WTC11 (cell line): ENCODE measurements at regions not wholly inside any gene's neighbourhood (a gene's known extent, or its start where the extent isn't known, plus 50 kb on each side); places are given as distances from the start of the nearest gene placed in this dataset.

Experiments used
- ELF4 ChIP-seq: sonication (generic); formaldehyde crosslinking; IDR thresholded peaks from 2 replicates; pipeline ENCODE4 v1.8.1; 2022; ENCODE audit warnings: low read depth, mild to moderate bottlenecking, moderate library complexity, missing genetic modification reagents
- ETV6 ChIP-seq: sonication (generic); formaldehyde crosslinking; IDR thresholded peaks from 2 replicates; pipeline ENCODE4 v1.8.1; 2022; ENCODE audit warnings: mild to moderate bottlenecking, missing genetic modification reagents
- IRF2 ChIP-seq: sonication (generic); formaldehyde crosslinking; IDR thresholded peaks from 2 replicates; pipeline ENCODE4 v1.8.0; 2022; ENCODE audit warnings: low read depth, missing genetic modification reagents, borderline replicate concordance
- NFATC4 ChIP-seq: fragments of 250-450 bp; sonication (Bioruptor Pico); IDR thresholded peaks from 2 replicates; pipeline ENCODE4 v1.9.0; 2021; ENCODE audit warnings: mild to moderate bottlenecking
- NR1H2 ChIP-seq: sonication (generic); formaldehyde crosslinking; IDR thresholded peaks from 2 replicates; pipeline ENCODE4 v1.9.0; 2021; ENCODE audit warnings: mild to moderate bottlenecking, moderate library complexity, missing genetic modification reagents
- TEAD4 ChIP-seq: sonication (generic); formaldehyde crosslinking; IDR thresholded peaks from 2 replicates; pipeline ENCODE4 v1.8.0; 2022; ENCODE audit warnings: mild to moderate bottlenecking, missing genetic modification reagents
- ZNF219 ChIP-seq: sonication (generic); formaldehyde crosslinking; IDR thresholded peaks from 2 replicates; pipeline ENCODE4 v1.8.0; 2023; ENCODE audit warnings: missing genetic modification reagents, mild to moderate bottlenecking, borderline replicate concordance
- ZNF232 ChIP-seq: sonication (generic); formaldehyde crosslinking; IDR thresholded peaks from 2 replicates; pipeline ENCODE4 v1.8.0; 2022; ENCODE audit warnings: mild to moderate bottlenecking, missing genetic modification reagents
- ZNF416 ChIP-seq: fragments of 250-450 bp; sonication (Bioruptor Pico); IDR thresholded peaks from 2 replicates; pipeline ENCODE4 v1.9.0; 2021; ENCODE audit warnings: mild to moderate bottlenecking, inconsistent platforms
- ZNF423 ChIP-seq: fragments of 250-450 bp; sonication (Bioruptor Pico); IDR thresholded peaks from 2 replicates; pipeline ENCODE4 v2.1.2; 2022; ENCODE audit warnings: mild to moderate bottlenecking, moderate library complexity
- TF ChIP-seq, protein P1 (sequence below): fragments of 250-450 bp; sonication (Bioruptor Pico); IDR thresholded peaks from 2 replicates; pipeline ENCODE4 v1.9.0; 2021; ENCODE audit warnings: mild to moderate bottlenecking, borderline replicate concordance
- TF ChIP-seq, protein P2 (sequence below): sonication (generic); formaldehyde crosslinking; IDR thresholded peaks from 2 replicates; pipeline ENCODE4 v1.8.0; 2022; ENCODE audit warnings: mild to moderate bottlenecking, missing genetic modification reagents
- TF ChIP-seq, protein P3 (sequence below): sonication (generic); formaldehyde crosslinking; IDR thresholded peaks from 2 replicates; pipeline ENCODE4 v1.8.0; 2022; ENCODE audit warnings: mild to moderate bottlenecking, missing genetic modification reagents
- TF ChIP-seq, protein P4 (sequence below): sonication (generic); formaldehyde crosslinking; conservative IDR thresholded peaks from 2 replicates; pipeline ENCODE4 v1.8.1; 2022; ENCODE audit warnings: mild to moderate bottlenecking, missing genetic modification reagents
- TF ChIP-seq, protein P5 (sequence below): sonication (generic); formaldehyde crosslinking; IDR thresholded peaks from 2 replicates; pipeline ENCODE4 v1.8.0; 2022; ENCODE audit warnings: missing genetic modification reagents
- TF ChIP-seq, protein P6 (sequence below): fragments of 250-450 bp; sonication (Bioruptor Pico); IDR thresholded peaks from 2 replicates; pipeline ENCODE4 v1.9.0; 2021; ENCODE audit warnings: mild to moderate bottlenecking
- TF ChIP-seq, protein P7 (sequence below): sonication (generic); formaldehyde crosslinking; IDR thresholded peaks from 2 replicates; pipeline ENCODE4 v1.8.1; 2022; ENCODE audit warnings: missing genetic modification reagents, borderline replicate concordance
- TF ChIP-seq, protein P8 (sequence below): sonication (generic); formaldehyde crosslinking; IDR thresholded peaks from 2 replicates; pipeline ENCODE4 v1.8.0; 2022; ENCODE audit warnings: mild to moderate bottlenecking, missing genetic modification reagents

DNA sequence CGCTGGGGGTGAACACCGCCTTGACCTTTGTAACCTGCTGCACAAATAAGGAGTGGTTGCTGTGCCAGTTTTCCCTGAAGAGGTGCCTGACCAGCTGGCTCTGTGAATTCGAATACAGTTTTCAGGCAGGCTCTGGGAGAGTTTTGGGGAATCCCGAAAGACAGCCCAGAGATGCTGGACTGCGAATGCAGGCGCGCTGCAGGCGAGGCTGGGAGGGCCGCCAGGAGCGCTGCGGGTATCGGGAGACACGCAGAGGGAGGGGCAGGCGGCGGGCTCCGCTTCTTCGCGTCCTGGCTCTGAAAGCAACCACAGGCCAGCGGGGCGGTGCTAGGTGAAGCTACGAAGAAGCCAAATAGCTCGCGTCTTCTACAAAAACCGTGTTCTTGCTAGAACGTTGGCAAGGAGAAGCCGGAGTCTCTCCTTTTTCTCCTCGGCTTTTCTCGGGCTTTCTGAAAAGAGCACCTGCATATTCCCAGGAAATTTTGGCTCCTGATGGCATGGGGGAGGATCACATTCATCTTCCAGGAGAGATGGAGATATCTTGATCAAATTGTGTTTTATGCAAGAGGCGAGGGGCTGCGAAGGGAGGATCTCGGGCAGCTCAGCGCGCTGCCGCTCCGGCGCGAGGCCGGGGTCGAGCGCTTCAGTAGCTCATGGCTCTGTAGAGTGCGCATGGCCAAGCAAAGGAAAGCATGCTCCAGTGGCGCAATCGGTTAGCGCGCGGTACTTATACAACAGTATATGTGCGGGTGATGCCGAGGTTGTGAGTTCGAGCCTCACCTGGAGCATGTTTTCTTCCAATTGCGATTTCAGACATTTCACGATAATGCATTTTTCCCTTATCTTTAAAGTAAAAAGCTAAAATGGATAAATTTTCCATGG lies 158.1 kb upstream of the ZNF184 start (continued):
- TF ChIP-seq, protein P1, sequence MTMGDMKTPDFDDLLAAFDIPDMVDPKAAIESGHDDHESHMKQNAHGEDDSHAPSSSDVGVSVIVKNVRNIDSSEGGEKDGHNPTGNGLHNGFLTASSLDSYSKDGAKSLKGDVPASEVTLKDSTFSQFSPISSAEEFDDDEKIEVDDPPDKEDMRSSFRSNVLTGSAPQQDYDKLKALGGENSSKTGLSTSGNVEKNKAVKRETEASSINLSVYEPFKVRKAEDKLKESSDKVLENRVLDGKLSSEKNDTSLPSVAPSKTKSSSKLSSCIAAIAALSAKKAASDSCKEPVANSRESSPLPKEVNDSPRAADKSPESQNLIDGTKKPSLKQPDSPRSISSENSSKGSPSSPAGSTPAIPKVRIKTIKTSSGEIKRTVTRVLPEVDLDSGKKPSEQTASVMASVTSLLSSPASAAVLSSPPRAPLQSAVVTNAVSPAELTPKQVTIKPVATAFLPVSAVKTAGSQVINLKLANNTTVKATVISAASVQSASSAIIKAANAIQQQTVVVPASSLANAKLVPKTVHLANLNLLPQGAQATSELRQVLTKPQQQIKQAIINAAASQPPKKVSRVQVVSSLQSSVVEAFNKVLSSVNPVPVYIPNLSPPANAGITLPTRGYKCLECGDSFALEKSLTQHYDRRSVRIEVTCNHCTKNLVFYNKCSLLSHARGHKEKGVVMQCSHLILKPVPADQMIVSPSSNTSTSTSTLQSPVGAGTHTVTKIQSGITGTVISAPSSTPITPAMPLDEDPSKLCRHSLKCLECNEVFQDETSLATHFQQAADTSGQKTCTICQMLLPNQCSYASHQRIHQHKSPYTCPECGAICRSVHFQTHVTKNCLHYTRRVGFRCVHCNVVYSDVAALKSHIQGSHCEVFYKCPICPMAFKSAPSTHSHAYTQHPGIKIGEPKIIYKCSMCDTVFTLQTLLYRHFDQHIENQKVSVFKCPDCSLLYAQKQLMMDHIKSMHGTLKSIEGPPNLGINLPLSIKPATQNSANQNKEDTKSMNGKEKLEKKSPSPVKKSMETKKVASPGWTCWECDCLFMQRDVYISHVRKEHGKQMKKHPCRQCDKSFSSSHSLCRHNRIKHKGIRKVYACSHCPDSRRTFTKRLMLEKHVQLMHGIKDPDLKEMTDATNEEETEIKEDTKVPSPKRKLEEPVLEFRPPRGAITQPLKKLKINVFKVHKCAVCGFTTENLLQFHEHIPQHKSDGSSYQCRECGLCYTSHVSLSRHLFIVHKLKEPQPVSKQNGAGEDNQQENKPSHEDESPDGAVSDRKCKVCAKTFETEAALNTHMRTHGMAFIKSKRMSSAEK (CRISPR knock-in tag): no peak
- no peak for TF ChIP-seq NFATC4 (CRISPR knock-in tag)
- no peak for TF ChIP-seq NR1H2
- TF ChIP-seq, protein P2, sequence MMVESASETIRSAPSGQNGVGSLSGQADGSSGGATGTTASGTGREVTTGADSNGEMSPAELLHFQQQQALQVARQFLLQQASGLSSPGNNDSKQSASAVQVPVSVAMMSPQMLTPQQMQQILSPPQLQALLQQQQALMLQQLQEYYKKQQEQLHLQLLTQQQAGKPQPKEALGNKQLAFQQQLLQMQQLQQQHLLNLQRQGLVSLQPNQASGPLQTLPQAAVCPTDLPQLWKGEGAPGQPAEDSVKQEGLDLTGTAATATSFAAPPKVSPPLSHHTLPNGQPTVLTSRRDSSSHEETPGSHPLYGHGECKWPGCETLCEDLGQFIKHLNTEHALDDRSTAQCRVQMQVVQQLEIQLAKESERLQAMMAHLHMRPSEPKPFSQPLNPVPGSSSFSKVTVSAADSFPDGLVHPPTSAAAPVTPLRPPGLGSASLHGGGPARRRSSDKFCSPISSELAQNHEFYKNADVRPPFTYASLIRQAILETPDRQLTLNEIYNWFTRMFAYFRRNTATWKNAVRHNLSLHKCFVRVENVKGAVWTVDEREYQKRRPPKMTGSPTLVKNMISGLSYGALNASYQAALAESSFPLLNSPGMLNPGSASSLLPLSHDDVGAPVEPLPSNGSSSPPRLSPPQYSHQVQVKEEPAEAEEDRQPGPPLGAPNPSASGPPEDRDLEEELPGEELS (CRISPR knock-in tag): 0 out of 2 replicates have a peak, but pooled peaks have one; percentile 80
- TF ChIP-seq ZNF219 (CRISPR knock-in tag): no peak
- TF ChIP-seq IRF2 (CRISPR knock-in tag): no peak
- TF ChIP-seq ELF4: no peak
- TF ChIP-seq, protein P3, sequence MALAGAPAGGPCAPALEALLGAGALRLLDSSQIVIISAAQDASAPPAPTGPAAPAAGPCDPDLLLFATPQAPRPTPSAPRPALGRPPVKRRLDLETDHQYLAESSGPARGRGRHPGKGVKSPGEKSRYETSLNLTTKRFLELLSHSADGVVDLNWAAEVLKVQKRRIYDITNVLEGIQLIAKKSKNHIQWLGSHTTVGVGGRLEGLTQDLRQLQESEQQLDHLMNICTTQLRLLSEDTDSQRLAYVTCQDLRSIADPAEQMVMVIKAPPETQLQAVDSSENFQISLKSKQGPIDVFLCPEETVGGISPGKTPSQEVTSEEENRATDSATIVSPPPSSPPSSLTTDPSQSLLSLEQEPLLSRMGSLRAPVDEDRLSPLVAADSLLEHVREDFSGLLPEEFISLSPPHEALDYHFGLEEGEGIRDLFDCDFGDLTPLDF (CRISPR knock-in tag): no peak
- peak; percentile 82; the same call in 1 of the 2 replicates for TF ChIP-seq ETV6 (CRISPR knock-in tag)
- TF ChIP-seq, protein P4, sequence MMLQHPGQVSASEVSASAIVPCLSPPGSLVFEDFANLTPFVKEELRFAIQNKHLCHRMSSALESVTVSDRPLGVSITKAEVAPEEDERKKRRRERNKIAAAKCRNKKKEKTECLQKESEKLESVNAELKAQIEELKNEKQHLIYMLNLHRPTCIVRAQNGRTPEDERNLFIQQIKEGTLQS (CRISPR knock-in tag): no peak
- TF ChIP-seq, protein P5, sequence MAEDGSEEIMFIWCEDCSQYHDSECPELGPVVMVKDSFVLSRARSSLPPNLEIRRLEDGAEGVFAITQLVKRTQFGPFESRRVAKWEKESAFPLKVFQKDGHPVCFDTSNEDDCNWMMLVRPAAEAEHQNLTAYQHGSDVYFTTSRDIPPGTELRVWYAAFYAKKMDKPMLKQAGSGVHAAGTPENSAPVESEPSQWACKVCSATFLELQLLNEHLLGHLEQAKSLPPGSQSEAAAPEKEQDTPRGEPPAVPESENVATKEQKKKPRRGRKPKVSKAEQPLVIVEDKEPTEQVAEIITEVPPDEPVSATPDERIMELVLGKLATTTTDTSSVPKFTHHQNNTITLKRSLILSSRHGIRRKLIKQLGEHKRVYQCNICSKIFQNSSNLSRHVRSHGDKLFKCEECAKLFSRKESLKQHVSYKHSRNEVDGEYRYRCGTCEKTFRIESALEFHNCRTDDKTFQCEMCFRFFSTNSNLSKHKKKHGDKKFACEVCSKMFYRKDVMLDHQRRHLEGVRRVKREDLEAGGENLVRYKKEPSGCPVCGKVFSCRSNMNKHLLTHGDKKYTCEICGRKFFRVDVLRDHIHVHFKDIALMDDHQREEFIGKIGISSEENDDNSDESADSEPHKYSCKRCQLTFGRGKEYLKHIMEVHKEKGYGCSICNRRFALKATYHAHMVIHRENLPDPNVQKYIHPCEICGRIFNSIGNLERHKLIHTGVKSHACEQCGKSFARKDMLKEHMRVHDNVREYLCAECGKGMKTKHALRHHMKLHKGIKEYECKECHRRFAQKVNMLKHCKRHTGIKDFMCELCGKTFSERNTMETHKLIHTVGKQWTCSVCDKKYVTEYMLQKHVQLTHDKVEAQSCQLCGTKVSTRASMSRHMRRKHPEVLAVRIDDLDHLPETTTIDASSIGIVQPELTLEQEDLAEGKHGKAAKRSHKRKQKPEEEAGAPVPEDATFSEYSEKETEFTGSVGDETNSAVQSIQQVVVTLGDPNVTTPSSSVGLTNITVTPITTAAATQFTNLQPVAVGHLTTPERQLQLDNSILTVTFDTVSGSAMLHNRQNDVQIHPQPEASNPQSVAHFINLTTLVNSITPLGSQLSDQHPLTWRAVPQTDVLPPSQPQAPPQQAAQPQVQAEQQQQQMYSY (CRISPR knock-in tag): no peak
- TF ChIP-seq, protein P6, sequence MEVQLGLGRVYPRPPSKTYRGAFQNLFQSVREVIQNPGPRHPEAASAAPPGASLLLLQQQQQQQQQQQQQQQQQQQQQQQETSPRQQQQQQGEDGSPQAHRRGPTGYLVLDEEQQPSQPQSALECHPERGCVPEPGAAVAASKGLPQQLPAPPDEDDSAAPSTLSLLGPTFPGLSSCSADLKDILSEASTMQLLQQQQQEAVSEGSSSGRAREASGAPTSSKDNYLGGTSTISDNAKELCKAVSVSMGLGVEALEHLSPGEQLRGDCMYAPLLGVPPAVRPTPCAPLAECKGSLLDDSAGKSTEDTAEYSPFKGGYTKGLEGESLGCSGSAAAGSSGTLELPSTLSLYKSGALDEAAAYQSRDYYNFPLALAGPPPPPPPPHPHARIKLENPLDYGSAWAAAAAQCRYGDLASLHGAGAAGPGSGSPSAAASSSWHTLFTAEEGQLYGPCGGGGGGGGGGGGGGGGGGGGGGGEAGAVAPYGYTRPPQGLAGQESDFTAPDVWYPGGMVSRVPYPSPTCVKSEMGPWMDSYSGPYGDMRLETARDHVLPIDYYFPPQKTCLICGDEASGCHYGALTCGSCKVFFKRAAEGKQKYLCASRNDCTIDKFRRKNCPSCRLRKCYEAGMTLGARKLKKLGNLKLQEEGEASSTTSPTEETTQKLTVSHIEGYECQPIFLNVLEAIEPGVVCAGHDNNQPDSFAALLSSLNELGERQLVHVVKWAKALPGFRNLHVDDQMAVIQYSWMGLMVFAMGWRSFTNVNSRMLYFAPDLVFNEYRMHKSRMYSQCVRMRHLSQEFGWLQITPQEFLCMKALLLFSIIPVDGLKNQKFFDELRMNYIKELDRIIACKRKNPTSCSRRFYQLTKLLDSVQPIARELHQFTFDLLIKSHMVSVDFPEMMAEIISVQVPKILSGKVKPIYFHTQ (CRISPR knock-in tag): no peak
- no peak for TF ChIP-seq TEAD4
- TF ChIP-seq, protein P7, sequence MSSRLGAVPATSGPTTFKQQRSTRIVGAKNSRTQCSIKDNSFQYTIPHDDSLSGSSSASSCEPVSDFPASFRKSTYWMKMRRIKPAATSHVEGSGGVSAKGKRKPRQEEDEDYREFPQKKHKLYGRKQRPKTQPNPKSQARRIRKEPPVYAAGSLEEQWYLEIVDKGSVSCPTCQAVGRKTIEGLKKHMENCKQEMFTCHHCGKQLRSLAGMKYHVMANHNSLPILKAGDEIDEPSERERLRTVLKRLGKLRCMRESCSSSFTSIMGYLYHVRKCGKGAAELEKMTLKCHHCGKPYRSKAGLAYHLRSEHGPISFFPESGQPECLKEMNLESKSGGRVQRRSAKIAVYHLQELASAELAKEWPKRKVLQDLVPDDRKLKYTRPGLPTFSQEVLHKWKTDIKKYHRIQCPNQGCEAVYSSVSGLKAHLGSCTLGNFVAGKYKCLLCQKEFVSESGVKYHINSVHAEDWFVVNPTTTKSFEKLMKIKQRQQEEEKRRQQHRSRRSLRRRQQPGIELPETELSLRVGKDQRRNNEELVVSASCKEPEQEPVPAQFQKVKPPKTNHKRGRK: no peak
- TF ChIP-seq ZNF423 (CRISPR knock-in tag): no peak
- TF ChIP-seq, protein P8, sequence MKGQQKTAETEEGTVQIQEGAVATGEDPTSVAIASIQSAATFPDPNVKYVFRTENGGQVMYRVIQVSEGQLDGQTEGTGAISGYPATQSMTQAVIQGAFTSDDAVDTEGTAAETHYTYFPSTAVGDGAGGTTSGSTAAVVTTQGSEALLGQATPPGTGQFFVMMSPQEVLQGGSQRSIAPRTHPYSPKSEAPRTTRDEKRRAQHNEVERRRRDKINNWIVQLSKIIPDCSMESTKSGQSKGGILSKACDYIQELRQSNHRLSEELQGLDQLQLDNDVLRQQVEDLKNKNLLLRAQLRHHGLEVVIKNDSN (CRISPR knock-in tag): peak; percentile 56; the same call in 1 of the 2 replicates
- peak; percentile 38; the same call in 1 of the 2 replicates for TF ChIP-seq ZNF232 (CRISPR knock-in tag)
- no peak for TF ChIP-seq ZNF416 (CRISPR knock-in tag)
